ENCODE measurements at regions not wholly inside any gene's neighbourhood (a gene's known extent, or its start where the extent isn't known, plus 50 kb on each side); places are given as distances from the start of the nearest gene placed in this dataset.
"Not testable (repeated sequence)": the region's sequence is repeated elsewhere in the genome, so short reads cannot be mapped to it uniquely, and the experiment has no call there.

- DNase-seq: not testable (repeated sequence)
Observed at GRCh38 chrX:35221391-35221790, 278.8 kb downstream of the FAM47B start.

DNA sequence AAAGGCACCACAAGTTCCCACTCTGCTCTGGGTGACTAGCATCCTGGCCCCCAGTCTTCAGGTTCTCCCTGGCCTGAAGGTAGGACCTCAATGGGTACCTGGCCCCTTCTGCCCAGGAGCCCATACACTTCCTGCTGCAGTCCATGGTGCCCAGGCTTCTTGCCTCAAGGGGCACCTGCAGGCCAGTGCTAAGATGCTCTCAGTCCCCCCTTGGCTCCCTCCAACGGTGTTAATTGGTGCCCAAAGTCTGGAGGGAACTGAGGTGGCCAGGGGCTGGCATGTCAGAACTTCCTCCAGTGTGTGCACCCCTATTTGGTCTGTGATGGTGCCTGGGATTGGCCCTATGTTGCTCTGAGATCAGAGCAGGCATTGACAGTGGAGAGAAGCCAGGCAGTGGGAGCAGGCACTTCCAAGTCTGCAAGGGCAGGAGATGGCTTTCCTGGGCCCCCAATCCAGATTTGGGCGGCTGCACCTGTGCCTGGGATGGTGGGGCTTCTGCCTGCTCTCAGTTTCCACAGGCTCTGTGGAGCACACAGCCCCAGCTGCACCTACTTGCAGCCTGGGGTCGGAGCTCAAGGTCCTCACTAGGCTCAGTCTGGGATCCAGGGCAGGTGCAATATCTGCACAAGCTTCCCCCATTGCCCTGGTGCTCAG is 301.6 kb downstream of the FAM47B start:
- DNase-seq: no peak

DNA sequence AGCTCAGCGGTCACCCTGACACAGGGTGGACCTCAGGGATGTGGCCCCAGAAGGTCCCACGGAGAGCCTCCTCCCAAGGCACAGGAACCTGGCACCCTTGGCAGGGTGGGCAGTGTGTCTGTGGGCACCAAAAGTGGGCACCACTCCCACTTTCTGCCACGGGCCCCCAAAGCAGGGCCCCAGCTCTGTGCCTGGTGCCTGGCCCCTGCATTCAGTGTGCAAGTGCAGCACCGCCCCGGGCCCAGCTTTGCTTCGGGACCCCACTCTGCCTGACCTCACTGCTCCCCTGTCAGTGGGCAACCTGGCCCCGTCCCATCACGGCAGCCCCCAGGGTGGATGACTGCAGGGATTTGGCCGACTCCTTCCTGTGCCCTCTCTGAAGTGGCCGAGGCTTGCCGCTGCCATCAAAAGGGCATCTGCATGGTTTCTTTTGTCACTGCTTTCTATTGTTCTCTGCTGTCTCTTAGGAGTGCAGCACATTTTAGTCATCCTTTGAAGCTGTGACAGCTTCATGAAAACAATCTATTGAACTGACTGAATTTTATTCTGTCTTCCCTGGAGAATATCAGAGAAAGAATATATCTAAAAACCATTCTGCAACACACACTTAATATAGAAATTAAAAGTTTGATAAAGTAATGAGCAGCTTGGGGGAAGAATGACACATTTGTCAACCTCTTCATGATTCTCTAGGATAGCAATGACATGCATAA is 302.4 kb downstream of the FAM47B start:
- no peak for DNase-seq

DNA sequence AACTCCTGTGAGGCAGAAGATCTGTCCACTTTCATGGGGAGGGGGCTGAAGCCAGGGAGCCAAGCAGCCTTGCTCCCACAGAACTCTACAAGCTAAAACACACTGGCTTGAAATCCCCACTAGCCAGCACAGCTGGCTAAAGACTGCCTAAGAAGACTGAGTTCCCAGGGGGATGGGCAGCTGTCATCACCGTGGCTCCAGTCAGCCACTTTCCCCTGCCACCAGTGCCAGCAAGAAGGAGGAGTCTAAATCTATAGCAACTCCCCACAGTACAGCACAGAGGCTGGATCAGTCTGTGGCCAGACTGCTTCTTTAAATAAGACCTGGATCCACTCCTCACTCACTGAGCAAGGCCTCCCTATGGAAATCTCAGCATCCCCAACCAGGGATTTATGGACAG is 308.6 kb downstream of the FAM47B start:
- no peak for DNase-seq

DNA sequence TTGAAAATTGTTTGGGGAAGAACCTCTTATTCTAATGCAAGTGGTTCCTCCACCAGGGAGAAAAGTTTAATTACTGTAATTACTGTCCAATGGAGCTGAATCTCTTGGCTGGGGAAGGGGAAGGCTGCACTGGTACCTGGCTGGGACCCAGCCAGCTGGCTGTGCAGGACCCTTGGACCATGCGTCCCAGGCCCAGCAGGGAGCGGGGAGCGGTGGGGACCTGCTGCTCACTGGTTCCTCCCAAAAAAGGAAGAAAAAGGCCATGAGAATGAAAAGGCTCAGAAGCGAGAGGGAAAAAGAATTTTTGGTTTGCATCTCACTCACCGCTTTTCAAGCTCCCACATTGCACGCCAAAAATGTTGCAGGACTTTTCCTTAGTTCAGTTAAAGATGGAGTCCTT is 333.5 kb downstream of the FAM47B start:
- no peak for DNase-seq

- DNase-seq: no peak
Observed at GRCh38 chrX:35285289-35285962, 342.8 kb downstream of the FAM47B start.

- no peak for DNase-seq
Observed at GRCh38 chrX:35288657-35289056, 346.1 kb downstream of the FAM47B start.

DNA sequence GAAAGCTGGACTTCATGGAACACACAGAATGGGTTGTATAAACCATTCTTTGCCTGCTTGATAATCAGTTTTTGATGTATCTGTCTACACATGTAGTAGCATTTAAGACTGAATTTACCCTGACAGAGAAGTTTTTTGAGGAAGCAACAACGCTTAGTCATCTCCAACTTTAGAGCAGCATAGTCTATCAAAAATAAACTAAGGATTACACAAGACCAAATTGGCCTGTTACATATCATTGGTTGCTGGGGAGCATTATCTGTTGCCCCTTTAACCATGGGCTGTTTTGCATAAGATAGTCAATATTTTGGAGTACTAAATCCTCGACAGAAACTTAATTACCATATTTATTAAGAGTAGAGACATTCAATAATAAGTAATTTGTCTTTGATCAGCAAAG is 347.4 kb downstream of the FAM47B start:
- DNase-seq: no peak

GRCh38 chrX:35291013-35291412 is 348.4 kb downstream of the FAM47B start:
- DNase-seq: no peak

DNA sequence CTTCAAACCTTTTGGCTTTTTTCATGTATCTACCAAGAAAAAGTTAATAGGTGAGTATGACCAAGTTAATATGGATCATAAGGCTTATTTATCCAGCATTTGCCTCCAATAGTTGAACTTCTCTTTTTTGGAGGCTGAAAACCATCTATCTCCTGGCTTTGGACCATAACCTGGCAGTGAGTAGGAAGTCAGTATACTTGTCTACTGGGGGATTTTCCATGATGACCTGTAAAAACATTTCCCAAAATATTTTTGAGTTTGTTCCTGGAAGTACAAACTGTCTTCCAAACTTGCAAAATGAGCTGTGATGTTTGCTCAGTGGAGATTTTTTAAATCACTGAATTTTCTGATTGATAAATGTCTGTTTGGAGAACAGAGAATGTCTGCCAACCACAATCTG is 349.9 kb downstream of the FAM47B start:
- no peak for DNase-seq

GRCh38 chrX:35305037-35305436 is 362.4 kb downstream of the FAM47B start:
- DNase-seq: not testable (repeated sequence)

DNA sequence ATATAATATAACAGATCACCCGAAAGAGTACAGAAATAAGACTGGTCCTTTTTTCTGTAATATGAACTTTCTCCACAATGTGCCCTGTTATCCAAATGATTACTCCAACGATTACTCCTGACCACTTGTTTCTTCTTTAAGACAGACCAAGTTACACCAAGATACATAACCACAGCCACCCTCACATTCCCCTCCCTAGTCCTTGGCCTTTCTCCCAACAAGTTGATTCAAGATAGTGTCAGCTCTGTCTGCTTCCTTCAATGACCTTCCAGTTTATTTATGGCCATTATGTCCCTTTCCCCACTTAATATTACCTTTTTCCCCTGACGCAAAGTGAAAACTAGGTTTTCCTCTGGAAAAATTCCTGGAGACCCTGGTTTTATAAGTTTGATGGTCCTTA is 397.2 kb downstream of the FAM47B start:
- DNase-seq: no peak

GRCh38 chrX:35340465-35340864 is 397.9 kb downstream of the FAM47B start:
- DNase-seq: no peak

- no peak for DNase-seq
Observed at GRCh38 chrX:35351212-35351611, 408.6 kb downstream of the FAM47B start.

DNA sequence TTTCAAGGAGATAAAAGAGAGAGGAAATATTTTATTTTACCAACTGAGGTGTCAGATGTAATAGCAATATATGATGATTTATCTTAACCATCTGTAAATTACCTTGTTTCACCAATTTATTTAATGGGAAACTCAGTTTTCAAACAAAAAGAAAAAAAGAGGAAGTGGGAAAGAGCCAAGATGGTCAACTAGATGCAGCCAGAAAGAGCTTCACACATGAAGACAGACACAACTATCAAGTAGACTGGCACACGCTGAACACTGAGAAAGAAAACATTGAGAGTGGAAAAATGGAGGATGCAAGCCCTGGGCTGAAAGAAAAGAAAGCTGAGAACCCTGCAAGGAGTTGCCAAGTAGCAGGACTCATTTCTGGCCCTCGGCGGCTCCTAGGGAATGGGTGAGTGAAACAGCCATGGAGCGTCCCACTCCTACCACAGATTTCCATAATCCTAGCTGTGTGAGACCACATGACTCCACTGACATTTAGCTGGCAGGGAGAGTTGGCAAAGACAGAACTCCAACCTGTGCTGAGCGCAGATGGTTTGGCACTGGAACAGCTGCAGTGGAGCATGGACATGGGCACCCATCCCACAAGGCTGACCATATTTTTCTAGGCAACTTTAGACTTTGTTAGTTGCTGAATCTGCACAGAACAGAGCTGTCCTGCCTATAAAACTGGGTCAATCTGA is 409.3 kb downstream of the FAM47B start:
- DNase-seq: no peak

DNA sequence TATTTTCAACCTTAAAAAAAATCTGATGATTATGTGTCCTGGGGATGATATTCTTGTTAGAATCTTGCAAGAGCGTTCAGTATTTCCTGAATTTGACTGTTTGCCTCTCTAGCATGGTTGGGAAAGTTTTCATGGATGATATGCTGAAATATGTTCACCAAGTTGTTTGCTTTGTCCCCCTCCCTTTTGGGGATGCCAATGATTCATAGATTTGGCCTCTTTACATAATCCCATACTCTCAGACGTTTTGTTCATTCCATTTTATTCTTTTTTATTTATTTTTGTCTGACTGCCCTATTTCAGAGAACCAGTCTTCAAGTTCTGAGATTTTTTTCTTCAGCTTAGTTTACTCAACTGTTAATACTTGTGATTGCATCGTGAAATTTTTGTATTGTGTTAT is 415.1 kb downstream of the FAM47B start:
- no peak for DNase-seq

- no peak for DNase-seq
Observed at GRCh38 chrX:35362866-35363265, 420.3 kb downstream of the FAM47B start.

GRCh38 chrX:35374116-35374515 is 424.0 kb upstream of the MAGEB16 start:
- DNase-seq: no peak

- peak; percentile 7 for DNase-seq
Observed at GRCh38 chrX:35380808-35381700, 417.1 kb upstream of the MAGEB16 start.

- DNase-seq: not testable (repeated sequence)
Observed at GRCh38 chrX:35381709-35382108, 416.4 kb upstream of the MAGEB16 start.

GRCh38 chrX:35382966-35383365 is 415.2 kb upstream of the MAGEB16 start:
- DNase-seq: no peak

DNA sequence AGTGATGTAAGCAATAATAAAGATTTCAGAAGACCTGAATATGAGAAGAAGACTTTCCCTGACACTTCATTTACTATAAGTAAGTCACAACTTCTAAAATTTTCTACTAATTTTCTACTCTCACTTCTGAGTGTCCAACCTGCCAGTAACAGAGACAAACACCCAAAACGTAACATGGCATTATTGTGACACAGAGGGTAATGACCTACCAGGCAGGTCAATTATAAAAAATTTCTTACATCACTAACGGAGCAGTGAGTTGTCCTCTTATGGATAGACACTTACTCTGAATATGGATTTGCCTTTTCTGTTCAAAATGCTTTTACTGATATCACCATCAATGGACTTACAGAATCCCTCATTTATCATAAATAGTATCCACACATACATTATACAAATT is 405.9 kb upstream of the MAGEB16 start:
- DNase-seq: no peak

GRCh38 chrX:35406386-35406785 is 391.8 kb upstream of the MAGEB16 start:
- no peak for DNase-seq

All from EL (cell line).